H54 (cell line): ENCODE measurements at regions not wholly inside any gene's neighbourhood (a gene's known extent, or its start where the extent isn't known, plus 50 kb on each side); places are given as distances from the start of the nearest gene placed in this dataset.

Experiments
- DNase-seq: peaks from one replicate; pipeline ENCODE4 v3.0.0; 2011; ENCODE audit warnings: low spot score, mixed read lengths; ENCODE audit not compliant: insufficient read length
- FAIRE-seq: peaks from 3 replicates; lab custom pipeline; 2011; peaks lifted over from hg19 to GRCh38; lab: Jason Lieb, UNC
- POLR2A ChIP-seq: IDR thresholded peaks from 2 replicates; pipeline ENCODE4 v1.6.1; 2011; ENCODE audit warnings: low read depth, mild to moderate bottlenecking, low read length

DNA sequence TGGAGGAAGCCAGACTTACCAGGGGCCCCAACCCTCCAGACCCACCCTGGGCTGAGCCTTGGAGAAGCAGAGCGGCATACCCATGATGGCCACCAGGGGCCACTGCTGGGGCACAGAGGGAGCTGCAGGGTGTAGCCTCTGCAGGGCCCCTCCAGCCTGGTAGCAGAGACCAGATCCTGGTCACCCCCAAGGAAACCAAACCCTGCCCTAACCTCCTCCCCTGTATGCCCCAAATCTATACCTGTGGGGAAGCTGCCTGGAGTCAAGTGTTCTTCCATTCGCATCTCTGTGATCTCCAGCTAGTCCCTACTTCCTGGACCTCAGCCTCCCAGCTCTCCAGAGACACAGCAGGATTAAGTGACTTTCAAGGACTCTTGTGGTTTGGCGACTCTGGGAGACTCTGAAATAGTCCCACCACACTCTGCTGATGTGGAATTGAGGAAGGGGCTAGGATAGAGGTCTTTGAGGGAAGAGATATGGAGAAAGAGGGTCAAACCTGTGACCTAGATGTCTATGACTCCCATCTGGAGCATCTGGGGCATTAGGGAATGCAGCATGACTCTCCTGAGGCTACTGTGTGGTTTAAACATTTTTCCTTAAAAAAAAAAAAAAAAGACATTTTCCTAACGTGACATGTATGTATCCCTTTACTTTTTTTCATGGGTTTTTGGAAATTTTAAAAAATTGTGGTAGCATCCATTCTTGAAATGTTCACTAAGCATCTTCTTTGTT, 119.2 kb upstream of the IPO9 start:
- FAIRE-seq (no peak), DNase-seq (peak; percentile 49)
- no peak for TF ChIP-seq POLR2A

DNA sequence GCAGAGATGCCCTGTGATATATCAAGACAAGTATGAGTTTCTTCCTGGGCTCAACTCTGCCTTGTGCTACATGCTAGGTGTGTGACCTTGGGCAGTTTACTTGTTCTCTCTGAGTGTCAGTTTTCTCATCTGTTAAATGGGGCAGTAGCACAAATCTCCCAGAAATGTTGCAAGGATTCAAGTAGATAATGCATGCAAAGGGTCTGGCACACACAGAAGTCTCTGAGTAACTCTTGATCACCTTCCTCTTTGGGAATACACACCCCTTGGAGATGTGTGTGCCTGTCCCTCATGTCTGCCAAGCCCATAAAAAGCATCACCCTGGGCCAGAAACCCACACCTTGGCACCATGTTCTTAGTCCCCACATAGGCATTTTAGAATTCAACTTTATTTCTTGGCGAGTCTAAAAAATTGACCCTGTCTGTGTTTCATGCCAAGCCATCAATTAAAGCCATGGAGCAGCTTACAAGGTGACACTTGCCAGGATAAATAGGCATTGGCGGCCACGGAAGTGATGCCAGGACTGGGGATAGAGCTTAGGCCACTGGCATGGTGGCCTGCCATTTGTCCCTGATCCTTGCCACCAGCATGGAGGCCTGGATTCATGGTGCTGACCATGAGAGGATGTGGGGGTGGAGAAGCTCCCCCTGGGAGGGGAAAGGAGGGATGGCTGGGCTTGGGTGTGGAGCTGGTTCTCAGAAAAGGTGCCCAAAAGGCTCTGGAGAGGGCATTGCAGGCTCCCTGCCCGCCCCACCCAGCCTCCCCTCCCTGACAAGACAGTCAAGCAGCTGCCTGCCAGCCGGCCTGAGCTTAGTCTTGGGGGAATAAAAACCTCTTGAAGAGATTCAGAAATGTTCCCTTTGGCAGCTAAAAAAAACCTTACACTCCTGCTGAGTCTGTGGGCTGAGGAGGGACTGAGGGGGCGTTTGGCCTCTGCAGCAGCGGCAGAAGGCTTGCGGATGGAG, 118.0 kb upstream of the IPO9 start:
- FAIRE-seq (no peak), DNase-seq (no peak)
- no peak for TF ChIP-seq POLR2A

DNA sequence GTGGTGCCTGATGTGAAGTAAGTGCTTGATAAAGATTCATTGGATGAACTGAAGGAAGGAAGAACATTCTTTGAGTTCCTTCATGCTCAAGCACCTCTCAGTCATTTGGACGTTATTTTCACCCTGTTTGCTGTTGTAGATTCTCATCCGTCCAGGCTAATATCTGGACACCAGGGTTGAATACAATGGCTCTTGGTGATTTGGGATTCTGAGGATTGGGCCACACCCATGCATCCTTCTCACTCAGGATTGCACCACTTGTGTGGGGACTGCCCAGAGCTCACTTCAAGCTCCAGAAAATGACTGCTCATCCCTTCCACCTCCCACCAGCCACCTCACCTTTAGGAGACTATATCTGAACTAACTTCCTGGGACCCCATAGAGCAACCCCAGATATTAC, 117.1 kb upstream of the IPO9 start:
- DNase-seq: no peak
- FAIRE-seq: no peak
- no peak for TF ChIP-seq POLR2A

DNA sequence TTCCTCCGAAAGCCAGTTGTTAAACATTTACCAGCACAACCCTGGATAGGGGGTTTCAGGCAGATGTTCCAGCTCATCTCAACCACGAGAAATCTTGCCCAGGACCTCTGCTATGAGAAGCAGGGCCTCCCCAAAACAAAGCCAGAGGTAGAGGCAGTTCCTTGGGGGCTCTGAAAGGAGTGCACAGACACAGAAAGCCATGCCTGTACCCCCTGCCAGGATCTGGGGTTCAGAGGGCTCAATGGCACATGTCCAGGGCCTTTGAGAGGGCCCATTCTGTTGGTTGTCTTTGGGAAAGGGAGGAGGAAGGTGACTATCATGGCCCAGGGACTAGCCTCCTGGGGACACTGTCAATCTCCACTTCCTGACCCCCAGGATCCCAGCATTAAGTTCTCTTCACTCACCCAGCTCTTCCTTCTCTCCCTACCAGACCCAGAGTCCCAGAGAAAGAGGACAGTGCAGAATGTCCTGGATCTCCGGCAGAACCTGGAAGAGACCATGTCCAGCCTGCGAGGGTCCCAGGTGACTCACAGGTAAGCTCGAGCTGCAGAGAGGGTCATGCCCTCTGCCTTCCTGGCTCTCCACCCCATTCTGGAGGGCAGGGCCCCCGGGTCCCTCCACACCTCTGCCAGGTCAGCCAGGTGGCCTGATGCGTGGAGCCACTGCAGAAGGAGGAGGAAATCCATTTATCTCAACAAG, 116.4 kb upstream of the IPO9 start:
- DNase-seq (no peak), FAIRE-seq (no peak)
- TF ChIP-seq POLR2A: no peak

DNA sequence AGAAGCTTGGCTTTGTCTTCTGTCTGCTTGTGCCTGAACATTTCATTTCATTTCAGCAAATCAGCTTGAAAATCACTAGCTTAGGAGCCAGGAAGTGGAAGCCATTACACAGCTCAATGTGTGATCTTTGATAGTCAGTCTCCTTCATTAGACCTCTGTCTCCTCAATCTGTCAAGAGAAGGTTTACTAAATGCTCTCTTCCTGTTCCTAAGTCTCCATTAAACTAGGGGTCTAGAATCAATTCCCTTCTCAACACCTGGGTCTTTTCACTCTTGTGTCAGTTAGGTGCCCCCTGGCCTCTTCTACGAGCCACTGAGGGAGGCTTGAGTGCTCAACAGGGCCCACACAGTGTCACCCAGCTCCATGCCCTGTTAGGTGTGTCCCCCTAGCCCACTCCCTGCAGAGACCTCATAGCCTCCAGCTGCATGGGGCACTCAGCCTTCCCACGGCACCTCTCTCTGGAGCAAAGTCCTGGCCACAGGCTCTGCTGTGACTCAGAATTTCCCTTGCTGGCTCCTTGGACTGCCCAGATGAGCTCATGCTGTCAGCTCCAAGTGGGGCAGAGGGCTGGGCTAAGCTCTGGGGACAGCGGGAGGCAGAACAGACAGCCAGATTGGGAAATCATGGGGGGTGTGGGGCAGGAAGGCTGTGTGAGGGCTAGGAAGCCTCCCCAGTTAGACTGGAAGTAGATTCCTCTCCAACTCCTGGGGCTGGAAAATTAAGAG, 115.7 kb upstream of the IPO9 start:
- FAIRE-seq (no peak), DNase-seq (peak; percentile 86)
- peak; percentile 47; the same call in 1 of the 2 replicates for TF ChIP-seq POLR2A

DNA sequence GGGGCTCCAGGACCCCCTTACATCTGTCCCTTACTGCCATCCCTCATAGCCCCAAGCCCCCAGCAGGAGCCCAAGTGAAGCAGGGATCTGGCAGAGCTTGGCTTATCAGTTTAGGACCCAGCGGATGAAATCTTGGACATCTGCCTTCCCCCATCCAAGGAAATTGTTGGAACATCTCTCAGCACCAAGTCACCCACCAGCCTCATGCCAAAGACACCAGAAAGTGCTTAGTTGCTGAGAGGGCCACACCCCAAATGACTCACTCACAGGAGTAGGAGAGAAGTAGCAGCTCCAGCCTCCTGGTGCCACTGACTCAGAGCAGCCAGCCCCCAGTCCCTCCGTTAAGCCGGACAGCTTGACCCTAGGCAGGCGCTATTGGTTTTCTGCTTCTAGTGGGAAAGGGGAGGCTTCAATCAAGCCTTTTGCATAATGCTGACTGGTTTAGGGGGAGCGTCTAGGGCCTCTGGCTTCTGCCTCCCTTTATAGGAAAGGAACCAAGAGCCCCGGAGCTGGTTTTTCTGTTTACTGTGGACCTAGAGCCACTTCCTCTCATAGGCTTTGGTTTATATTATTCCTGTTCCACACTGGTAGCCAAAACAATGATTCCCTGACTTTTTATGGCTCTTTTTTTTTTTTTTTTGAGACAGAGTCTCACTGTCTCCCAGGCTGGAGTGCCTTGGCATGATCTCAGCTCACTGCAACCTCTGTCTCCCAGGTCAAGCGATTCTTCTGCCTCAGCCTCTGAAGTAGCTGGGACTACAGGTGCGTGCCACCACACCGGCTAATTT, 114.2 kb upstream of the IPO9 start:
- DNase-seq (peak; percentile 91), FAIRE-seq (no peak)
- peak; percentile 37 for TF ChIP-seq POLR2A

DNA sequence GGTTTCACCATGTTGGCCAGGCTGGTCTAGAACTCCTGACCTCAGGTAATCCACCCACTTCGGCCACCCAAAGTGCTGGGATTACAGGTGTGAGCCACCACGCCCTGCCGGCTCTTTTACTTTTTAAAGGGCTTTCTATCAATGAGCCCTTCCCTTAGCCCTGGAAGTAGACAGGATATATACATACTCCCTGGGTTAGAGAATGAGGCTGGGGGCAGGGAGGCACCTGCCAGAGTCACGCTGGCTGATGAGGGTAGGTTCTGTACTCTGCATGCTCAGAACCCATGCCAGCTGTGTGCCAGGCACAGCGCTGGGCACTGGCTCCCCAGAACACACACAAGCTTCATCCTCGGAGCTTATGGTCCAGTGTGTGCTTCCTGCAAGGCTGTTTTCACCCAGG, 113.6 kb upstream of the IPO9 start:
- DNase-seq (no peak), FAIRE-seq (no peak)
- TF ChIP-seq POLR2A: no peak

DNA sequence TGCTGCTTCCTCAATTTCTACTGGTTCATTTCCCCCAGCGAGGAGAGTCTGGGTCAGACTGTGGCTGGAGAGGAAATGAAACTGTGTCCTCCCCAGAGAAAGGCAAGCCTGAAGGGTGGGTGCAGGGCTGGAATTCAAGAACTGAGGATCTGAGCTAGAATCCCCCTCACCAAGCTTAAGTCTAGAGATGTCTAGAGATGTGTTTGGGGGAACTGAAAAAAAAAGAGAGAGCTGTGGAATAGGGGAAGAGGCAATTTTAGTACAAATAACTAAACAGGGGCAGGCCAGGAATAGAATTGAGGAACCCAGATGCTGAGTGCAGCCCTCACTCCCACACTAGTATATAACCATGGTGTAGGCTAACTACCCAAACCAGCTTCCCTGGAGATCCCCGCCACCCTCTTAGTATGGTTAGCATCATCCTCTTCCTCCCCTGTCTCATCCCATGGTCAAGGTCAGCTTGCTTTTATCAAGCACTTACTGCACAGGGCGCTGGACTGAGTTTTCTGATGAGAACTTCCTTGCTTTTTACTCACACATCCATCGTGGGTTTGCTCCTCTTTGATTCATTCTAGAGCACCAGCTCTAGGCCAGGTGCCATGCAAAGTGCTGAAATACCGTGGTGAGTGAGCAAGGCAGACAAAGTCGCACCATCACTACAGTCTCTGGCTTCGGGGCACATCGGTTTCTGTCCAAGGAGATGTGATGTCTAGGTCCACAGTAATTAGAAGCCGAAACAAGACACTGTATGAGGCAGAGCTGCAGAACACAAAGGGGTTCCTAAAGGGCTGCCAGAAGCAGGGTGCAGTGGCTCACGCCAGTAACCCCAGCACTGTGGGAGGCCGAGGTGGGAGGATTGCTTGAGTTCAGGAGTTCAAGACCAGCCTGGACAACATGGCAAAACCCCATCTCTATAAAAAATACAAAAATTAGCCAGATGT, 112.9 kb upstream of the IPO9 start:
- no peak for FAIRE-seq
- no peak for DNase-seq
- TF ChIP-seq POLR2A: no peak

DNA sequence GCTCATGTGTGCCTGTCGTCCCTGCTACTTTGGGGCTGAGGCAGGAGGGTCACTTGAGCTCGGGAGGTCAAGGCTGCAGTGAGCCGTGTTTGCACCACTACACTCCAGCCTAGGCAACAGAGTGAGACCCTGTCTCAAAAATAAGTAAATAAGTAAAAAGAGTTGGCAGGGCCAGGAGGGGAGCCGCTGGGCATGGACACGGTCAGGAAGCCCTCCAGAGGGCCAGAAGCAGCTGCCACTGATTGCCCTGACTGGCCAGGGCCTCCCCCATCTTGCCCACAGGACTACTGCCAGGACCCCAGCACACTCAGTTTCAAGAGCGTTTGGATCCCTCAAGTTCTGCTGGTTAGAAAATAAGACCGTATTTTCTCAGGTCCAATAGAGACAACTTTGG, 112.2 kb upstream of the IPO9 start:
- no peak for DNase-seq
- no peak for FAIRE-seq
- no peak for TF ChIP-seq POLR2A

DNA sequence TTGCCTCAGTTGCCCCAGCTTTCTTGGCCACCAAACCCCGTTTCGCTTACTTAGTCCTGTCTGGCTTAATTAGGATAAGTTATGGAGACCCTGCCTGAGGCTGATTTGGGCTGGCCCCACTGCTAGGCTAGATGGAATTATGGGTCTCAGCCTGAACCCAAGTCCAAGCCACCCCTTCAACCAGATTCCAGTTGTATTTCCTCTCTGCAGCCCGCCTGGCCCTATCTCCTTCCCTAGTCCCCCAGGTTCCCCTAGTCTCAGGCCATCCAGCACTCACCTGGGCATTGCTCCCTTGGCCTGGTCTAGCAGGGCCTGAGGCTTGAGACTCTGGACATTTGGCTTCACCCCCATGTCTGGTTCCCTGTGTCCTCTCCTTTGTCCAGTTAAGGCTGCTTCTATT, 111.7 kb upstream of the IPO9 start:
- FAIRE-seq (no peak), DNase-seq (no peak)
- no peak for TF ChIP-seq POLR2A

DNA sequence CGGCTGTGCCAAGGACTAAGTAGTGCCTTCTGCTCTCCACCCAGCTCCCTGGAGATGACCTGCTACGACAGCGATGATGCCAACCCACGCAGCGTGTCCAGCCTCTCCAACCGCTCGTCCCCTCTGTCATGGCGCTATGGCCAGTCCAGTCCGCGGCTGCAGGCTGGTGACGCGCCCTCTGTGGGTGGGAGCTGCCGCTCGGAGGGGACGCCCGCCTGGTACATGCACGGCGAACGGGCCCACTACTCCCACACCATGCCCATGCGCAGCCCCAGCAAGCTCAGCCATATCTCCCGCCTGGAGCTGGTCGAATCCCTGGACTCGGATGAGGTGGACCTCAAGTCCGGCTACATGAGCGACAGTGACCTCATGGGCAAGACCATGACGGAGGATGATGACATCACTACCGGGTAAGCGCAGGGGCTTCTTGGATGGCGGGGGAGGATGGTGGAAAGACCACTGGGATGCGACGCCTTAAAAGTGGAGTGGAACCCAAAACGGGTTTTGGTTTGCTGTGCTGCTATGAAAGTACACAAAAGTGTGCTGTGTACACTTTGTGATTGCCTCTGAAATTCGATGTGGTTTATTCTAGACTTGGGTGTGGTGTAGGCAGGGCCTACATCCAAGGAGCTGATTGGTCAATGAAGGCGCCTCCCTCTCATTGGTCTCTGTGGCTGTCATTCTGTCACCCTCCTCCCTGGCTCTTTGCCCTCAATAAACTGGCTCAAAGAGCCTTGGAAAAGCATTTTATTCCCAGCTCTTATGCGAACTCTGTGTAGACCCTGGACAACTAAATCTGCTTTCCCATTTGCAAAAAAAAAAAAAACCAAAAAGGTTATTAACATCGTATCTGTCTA, 110.4 kb upstream of the IPO9 start:
- FAIRE-seq: no peak

More for the DNA sequence above, 110.4 kb upstream of the IPO9 start:
- no peak for DNase-seq
- TF ChIP-seq POLR2A: no peak
